LNCaP clone FGC (cell line): ENCODE measurements at regions not wholly inside any gene's neighbourhood (a gene's known extent, or its start where the extent isn't known, plus 50 kb on each side); places are given as distances from the start of the nearest gene placed in this dataset.

Source experiments
- DNase-seq: peaks from one replicate; pipeline ENCODE4 v3.0.0-alpha.2; 2011; ENCODE audit warnings: low read depth
- H3K4me3 ChIP-seq: 2 replicates; pipeline ENCODE4 v1.5.1; 2011; ENCODE audit warnings: mild to moderate bottlenecking, low read depth, low read length, control low read depth
- TF ChIP-seq, protein P1 (sequence below): IDR thresholded peaks from 2 replicates; pipeline ENCODE4 v1.5.1; 2012; ENCODE audit warnings: mild to moderate bottlenecking; ENCODE audit not compliant: control insufficient read depth, insufficient read depth; ENCODE audit errors: extremely low read depth

DNA sequence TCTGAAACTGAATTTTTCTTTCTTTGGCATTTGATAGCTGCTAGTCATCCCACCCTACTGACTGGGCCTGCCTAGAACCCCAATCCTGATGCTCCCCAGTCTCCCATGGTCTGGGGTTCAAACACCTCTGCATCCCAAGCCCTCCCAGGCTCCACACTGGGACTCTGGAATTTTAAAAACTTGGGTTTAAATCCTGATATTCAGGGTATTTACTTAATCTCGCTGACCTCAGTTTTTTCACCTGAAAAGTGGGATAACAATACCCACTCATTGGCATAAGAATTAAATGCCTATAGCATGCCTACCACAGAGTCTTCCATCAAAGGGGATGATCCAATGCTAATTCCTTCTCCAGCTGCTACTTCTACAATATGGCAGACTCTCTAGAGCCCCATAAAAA lies 264.4 kb downstream of the NPIPA8 start:
- no peak for DNase-seq
- H3K4me3 ChIP-seq: no peak overlapping the region
- TF ChIP-seq, protein P1, sequence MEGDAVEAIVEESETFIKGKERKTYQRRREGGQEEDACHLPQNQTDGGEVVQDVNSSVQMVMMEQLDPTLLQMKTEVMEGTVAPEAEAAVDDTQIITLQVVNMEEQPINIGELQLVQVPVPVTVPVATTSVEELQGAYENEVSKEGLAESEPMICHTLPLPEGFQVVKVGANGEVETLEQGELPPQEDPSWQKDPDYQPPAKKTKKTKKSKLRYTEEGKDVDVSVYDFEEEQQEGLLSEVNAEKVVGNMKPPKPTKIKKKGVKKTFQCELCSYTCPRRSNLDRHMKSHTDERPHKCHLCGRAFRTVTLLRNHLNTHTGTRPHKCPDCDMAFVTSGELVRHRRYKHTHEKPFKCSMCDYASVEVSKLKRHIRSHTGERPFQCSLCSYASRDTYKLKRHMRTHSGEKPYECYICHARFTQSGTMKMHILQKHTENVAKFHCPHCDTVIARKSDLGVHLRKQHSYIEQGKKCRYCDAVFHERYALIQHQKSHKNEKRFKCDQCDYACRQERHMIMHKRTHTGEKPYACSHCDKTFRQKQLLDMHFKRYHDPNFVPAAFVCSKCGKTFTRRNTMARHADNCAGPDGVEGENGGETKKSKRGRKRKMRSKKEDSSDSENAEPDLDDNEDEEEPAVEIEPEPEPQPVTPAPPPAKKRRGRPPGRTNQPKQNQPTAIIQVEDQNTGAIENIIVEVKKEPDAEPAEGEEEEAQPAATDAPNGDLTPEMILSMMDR: no peak

- TF ChIP-seq, protein P1: no peak
- no peak overlapping the region for H3K4me3 ChIP-seq
- DNase-seq: no peak
These were observed 266.9 kb downstream of the NPIPA8 start for GRCh38 chr16:18069683-18070082.

GRCh38 chr16:18068477-18068876 lies 268.1 kb downstream of the NPIPA8 start:
- no peak for DNase-seq
- TF ChIP-seq, protein P1: no peak
- H3K4me3 ChIP-seq: no peak overlapping the region

DNA sequence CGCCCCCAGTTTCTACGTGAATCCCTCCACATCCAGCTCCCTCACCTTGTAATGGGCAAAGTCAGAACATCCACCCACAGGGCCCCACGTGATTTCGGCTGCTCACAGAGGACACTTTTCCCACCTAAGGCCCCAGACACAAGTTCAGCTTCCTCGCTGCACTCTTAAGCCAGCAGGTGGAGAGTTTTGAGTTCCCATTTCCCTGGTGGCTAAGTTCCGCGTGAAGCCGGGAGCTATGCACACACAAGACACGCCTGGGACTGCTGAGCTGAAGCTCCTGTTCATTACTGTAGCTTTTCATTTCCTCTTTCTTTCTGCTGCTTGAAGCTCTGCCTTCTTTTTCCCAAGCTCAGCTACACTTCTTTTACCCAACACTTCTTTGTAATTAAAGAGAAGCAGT lies 273.8 kb downstream of the NPIPA8 start:
- no peak for DNase-seq
- TF ChIP-seq, protein P1: no peak
- no peak overlapping the region for H3K4me3 ChIP-seq

DNA sequence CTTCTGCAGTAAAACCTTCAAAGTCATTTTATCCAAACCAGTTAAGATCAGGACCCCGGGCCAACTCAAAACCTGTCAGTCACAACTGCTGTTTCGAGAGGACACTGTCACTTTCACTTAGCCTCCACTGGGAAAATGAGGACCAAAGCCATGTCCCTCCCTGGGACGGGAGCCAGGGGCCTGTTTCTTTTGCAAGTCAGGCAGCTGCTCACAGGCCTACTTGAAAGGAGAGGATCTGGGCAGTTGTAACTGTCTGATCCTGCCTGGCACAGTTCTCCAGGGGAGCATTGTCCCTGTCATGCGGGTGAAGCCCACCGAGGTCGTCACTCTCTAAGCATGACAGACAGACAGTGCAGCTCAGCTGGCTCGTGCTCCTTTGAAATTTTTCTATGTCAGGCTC lies 276.2 kb downstream of the NPIPA8 start:
- TF ChIP-seq, protein P1: no peak
- H3K4me3 ChIP-seq: no peak overlapping the region
- no peak for DNase-seq

GRCh38 chr16:18059577-18059976 lies 277.0 kb downstream of the NPIPA8 start:
- no peak for DNase-seq
- no peak overlapping the region for H3K4me3 ChIP-seq
- TF ChIP-seq, protein P1: no peak

GRCh38 chr16:18059089-18059488 lies 277.4 kb downstream of the NPIPA8 start:
- no peak for DNase-seq
- H3K4me3 ChIP-seq: no peak overlapping the region
- TF ChIP-seq, protein P1: no peak
